Endothelial cell of umbilical vein (primary cell): ENCODE measurements at regions not wholly inside any gene's neighbourhood (a gene's known extent, or its start where the extent isn't known, plus 50 kb on each side); places are given as distances from the start of the nearest gene placed in this dataset.
"Not testable (repeated sequence)": the region's sequence is repeated elsewhere in the genome, so short reads cannot be mapped to it uniquely, and the experiment has no call there.

ENCODE experiments used
- BruUV-seq: library from RNA; stranded (reverse); fragments of 400-500 nt; replicated peaks from 2 replicates; lab custom pipeline; 2021; lab: Mats Ljungman, UMichigan
- CTCF ChIA-PET: fragments of 300-600, 350-600 bp; sonication (Branson Sonifier 250); formaldehyde crosslinking; loops from one replicate; lab custom pipeline; 2021; ENCODE audit warnings: antibody characterized with exemption, inconsistent platforms; lab: Charles Lee
- POLR2A ChIA-PET: fragments of 300-600, 350-600 bp; sonication (Branson Sonifier 250); formaldehyde crosslinking; loops from one replicate; lab custom pipeline; 2021; ENCODE audit warnings: antibody characterized with exemption, inconsistent platforms; lab: Charles Lee
- DNase-seq: peaks from one replicate; pipeline ENCODE4 v3.0.0-alpha.2; 2011; ENCODE audit warnings: low read depth, low spot score
- FAIRE-seq: peaks from 2 replicates; lab custom pipeline; 2011; peaks lifted over from hg19 to GRCh38; lab: Jason Lieb, UNC
- H2AFZ ChIP-seq: 2 replicates; pipeline ENCODE4 v1.6.0; 2012; ENCODE audit warnings: low read depth, low read length, control low read depth, inconsistent platforms
- H3K27ac ChIP-seq: 2 replicates; pipeline ENCODE4 v1.5.1; 2011; ENCODE audit warnings: low read depth, mild to moderate bottlenecking, control low read depth, low read length, moderate library complexity; ENCODE audit not compliant: insufficient read depth
- H3K27me3 ChIP-seq, 2 experiments: 2 replicates each; pipeline versions ENCODE4 v1.6.0 to v1.6.1; 2011; ENCODE audit warnings: low read length in 2 of 2, mixed read lengths in 1 of 2; ENCODE audit not compliant: control insufficient read depth in 2 of 2, insufficient read depth in 2 of 2
- H3K36me3 ChIP-seq, 2 experiments: 2 replicates in 1 of 2; 3 replicates in 1 of 2; pipeline ENCODE4 v1.5.1; 2011; ENCODE audit warnings: low read length in 2 of 2, mild to moderate bottlenecking in 1 of 2, moderate library complexity in 1 of 2; ENCODE audit not compliant: control insufficient read depth in 2 of 2, insufficient read depth in 2 of 2; ENCODE audit errors: extremely low read depth in 1 of 2
- H3K4me1 ChIP-seq: 3 replicates; pipeline ENCODE4 v1.5.1; 2011; ENCODE audit warnings: mild to moderate bottlenecking, low read length; ENCODE audit not compliant: control insufficient read depth, insufficient read depth; ENCODE audit errors: extremely low read depth
- H3K4me2 ChIP-seq: 2 replicates; pipeline ENCODE4 v1.6.1; 2011; ENCODE audit warnings: low read length, control low read depth, mixed read lengths; ENCODE audit not compliant: insufficient read depth
- H3K4me3 ChIP-seq, 3 experiments: fragments of 200-600 bp in 1 of 3; sonication (generic), shearing (Covaris generic) in 1 of 3; replicated peaks in 1 of 3; 2 replicates each; pipeline ENCODE4 v1.5.1; 2011 to 2016; ENCODE audit warnings: control low read depth in 3 of 3, low read length in 3 of 3, mild to moderate bottlenecking in 2 of 3, inconsistent platforms in 1 of 3, low read depth in 1 of 3, moderate library complexity in 1 of 3; ENCODE audit not compliant: insufficient read depth in 1 of 3
- H3K79me2 ChIP-seq: 2 replicates; pipeline ENCODE4 v1.6.0; 2012; ENCODE audit warnings: low read length, inconsistent platforms; ENCODE audit not compliant: control insufficient read depth, insufficient read depth
- H3K9ac ChIP-seq: replicated peaks from 2 replicates; pipeline ENCODE3; 2011; ENCODE audit warnings: low read length, control low read depth; ENCODE audit not compliant: insufficient read depth; ENCODE audit errors: extremely low read depth
- H3K9me1 ChIP-seq: replicated peaks from 3 replicates; pipeline ENCODE4 v1.6.0; 2011; ENCODE audit warnings: mild to moderate bottlenecking, low read length; ENCODE audit not compliant: control insufficient read depth, insufficient read depth; ENCODE audit errors: extremely low read depth
- H3K9me3 ChIP-seq: replicated peaks from 2 replicates; pipeline ENCODE4 v1.5.1; 2012; ENCODE audit warnings: low read length, inconsistent platforms; ENCODE audit not compliant: control insufficient read depth, insufficient read depth
- H4K20me1 ChIP-seq: replicated peaks from 2 replicates; pipeline ENCODE3; 2011; ENCODE audit warnings: mild to moderate bottlenecking, low read length; ENCODE audit not compliant: control insufficient read depth, insufficient read depth; ENCODE audit errors: extremely low read depth
- CTCF ChIP-seq, 2 donors: IDR thresholded peaks; 1 replicate in 1 of 2; 2 replicates in 1 of 2; pipeline ENCODE4 v1.5.1; 2011; ENCODE audit warnings: low read length in 2 of 2, mild to moderate bottlenecking in 2 of 2, moderate library complexity in 2 of 2, control low read depth in 1 of 2, inconsistent platforms in 1 of 2, low read depth in 1 of 2; ENCODE audit not compliant: insufficient read depth in 1 of 2; ENCODE audit errors: extremely low read depth in 1 of 2
- EZH2 ChIP-seq: IDR thresholded peaks from 2 replicates; pipeline ENCODE4 v1.6.1; 2012; ENCODE audit warnings: borderline replicate concordance, low read depth, mild to moderate bottlenecking, moderate library complexity, low read length, inconsistent platforms; ENCODE audit not compliant: severe bottlenecking
- FOS ChIP-seq: IDR thresholded peaks from 2 replicates; pipeline ENCODE4 v1.6.1; 2011; ENCODE audit warnings: mild to moderate bottlenecking, low read length, moderate library complexity, borderline replicate concordance; ENCODE audit not compliant: insufficient read depth
- GATA2 ChIP-seq: IDR thresholded peaks from 2 replicates; pipeline ENCODE4 v1.7.0; 2011; ENCODE audit warnings: low read depth, mild to moderate bottlenecking, moderate library complexity, mixed read lengths, low read length; ENCODE audit not compliant: insufficient read length, insufficient read depth
- JUN ChIP-seq: IDR thresholded peaks from 2 replicates; pipeline ENCODE4 v1.6.1; 2011; ENCODE audit warnings: borderline replicate concordance, low read depth; ENCODE audit not compliant: insufficient read length, insufficient read depth
- MAX ChIP-seq: IDR thresholded peaks from 2 replicates; pipeline ENCODE4 v1.6.1; 2011; ENCODE audit not compliant: insufficient read depth, insufficient read length
- MYC ChIP-seq: IDR thresholded peaks from one replicate; pipeline ENCODE4 v1.6.1; 2011; ENCODE audit warnings: mild to moderate bottlenecking, low read depth, low read length
- POLR2A ChIP-seq: IDR thresholded peaks from 2 replicates; pipeline ENCODE4 v1.6.1; 2012; ENCODE audit warnings: low read depth, mild to moderate bottlenecking, control low read depth, low read length
- POLR2AphosphoS5 ChIP-seq: IDR thresholded peaks from 2 replicates; pipeline ENCODE4 v1.6.1; 2012; ENCODE audit warnings: low read depth, mild to moderate bottlenecking, control low read depth, low read length, moderate library complexity; ENCODE audit not compliant: insufficient read depth
- dilution Hi-C: fragments of 300-500 bp; cut with MboI; formaldehyde crosslinking; loops from one replicate; pipeline ENCODE4 v1.15.0; 2019; ENCODE audit warnings: low sequenced_read_pairs; ENCODE audit not compliant: extremely low pct_ligation_motif_present
- intact Hi-C: fragments of 100-400 bp; cut with micrococcal nuclease; formaldehyde crosslinking; loops from one replicate; pipeline ENCODE4 v1.10.0; 2022

- no peak overlapping the region for H3K4me3 ChIP-seq
- no peak overlapping the region for H3K9ac ChIP-seq
- TF ChIP-seq EZH2: no peak
- TF ChIP-seq GATA2: no peak
- TF ChIP-seq JUN: no peak
- no peak for TF ChIP-seq POLR2AphosphoS5
- TF ChIP-seq MYC: no peak
- no peak for TF ChIP-seq CTCF (IDR thresholded peaks at IDR 0.05; ENCODE audit: extremely low read depth in 1 of 2, insufficient read depth in 1 of 2, low read depth in 1 of 2, low read length in 2 of 2)
- TF ChIP-seq POLR2A: no peak
- no peak for TF ChIP-seq FOS
- TF ChIP-seq MAX: no peak
- no TSS peak for BruUV-seq
- intact Hi-C loops (no loop called here), dilution Hi-C loops (no loop called here)
- H3K4me2 ChIP-seq: no peak overlapping the region
- H3K27me3 ChIP-seq: no peaks in the 10 kb centered on the region
- H3K27ac ChIP-seq: no peak overlapping the region
- no peaks in the 10 kb centered on the region for H3K79me2 ChIP-seq
- DNase-seq (no peak), FAIRE-seq (no peak)
- H3K36me3 ChIP-seq: no peaks in the 10 kb centered on the region
- no peaks in the 10 kb centered on the region for H3K4me1 ChIP-seq
- no peaks in the 10 kb centered on the region for H3K9me3 ChIP-seq
- CTCF ChIA-PET: interaction anchor here (1.5 kb wide), 1 partner anchor 391 kb away, joined by 4 read pairs; no protein-coding TSS in a partner anchor
- H4K20me1 ChIP-seq: no peaks in the 10 kb centered on the region
- POLR2A ChIA-PET: no interaction called here
- no peak overlapping the region for H2AFZ ChIP-seq
- H3K9me1 ChIP-seq: no peaks in the 10 kb centered on the region
Observed at GRCh38 chr7:106568002-106568679, 92.8 kb downstream of the CCDC71L start.

- H2AFZ ChIP-seq, dilution Hi-C loops, H3K4me2 ChIP-seq, H3K4me3 ChIP-seq, POLR2A ChIA-PET, H3K9me1 ChIP-seq, BruUV-seq, H3K27me3 ChIP-seq, DNase-seq, H3K79me2 ChIP-seq, H3K27ac ChIP-seq, FAIRE-seq, H3K9me3 ChIP-seq, H3K4me1 ChIP-seq, H4K20me1 ChIP-seq, H3K36me3 ChIP-seq, H3K9ac ChIP-seq, intact Hi-C loops: not testable (repeated sequence)
- CTCF ChIA-PET: interaction anchor here (1.5 kb wide), 1 partner anchor 391 kb away, joined by 4 read pairs; no protein-coding TSS in a partner anchor
Observed at GRCh38 chr7:106567204-106568001, 93.6 kb downstream of the CCDC71L start.
